OCI-LY7 (cell line): ENCODE measurements at regions not wholly inside any gene's neighbourhood (a gene's known extent, or its start where the extent isn't known, plus 50 kb on each side); places are given as distances from the start of the nearest gene placed in this dataset.
A peak's percentile ranks its signal among the peaks of the same experiment; 100 is the strongest.

Experiments used
- BruUV-seq: library from RNA; stranded (reverse); fragments of 400-500 nt; replicated peaks from 2 replicates; lab custom pipeline; 2021; lab: Mats Ljungman, UMichigan
- CTCF ChIA-PET: fragments of 300-600 bp; sonication (Branson Sonifier 250); formaldehyde crosslinking; loops from one replicate; lab custom pipeline; 2022; ENCODE audit warnings: antibody characterized with exemption; ENCODE audit not compliant: unreplicated experiment; lab: Charles Lee
- POLR2A ChIA-PET: fragments of 300-600 bp; sonication (Branson Sonifier 250); formaldehyde crosslinking; loops from one replicate; lab custom pipeline; 2022; ENCODE audit warnings: antibody characterized with exemption; lab: Charles Lee
- DNase-seq: peaks from one replicate; pipeline ENCODE4 v3.0.0-alpha.2; 2015; ENCODE audit warnings: low spot score
- H2AFZ ChIP-seq: fragments of 200-600 bp; sonication (generic), shearing (Covaris generic); 2 replicates; pipeline ENCODE4 v1.6.1; 2014; ENCODE audit warnings: mild to moderate bottlenecking, antibody characterized with exemption, low read length, moderate library complexity
- H3K27ac ChIP-seq: fragments of 200-600 bp; sonication (generic); 2 replicates; pipeline ENCODE4 v1.5.1; 2014; ENCODE audit warnings: mixed run types, low read depth, mild to moderate bottlenecking, moderate library complexity, low read length, inconsistent platforms; ENCODE audit not compliant: poor library complexity, severe bottlenecking
- H3K36me3 ChIP-seq: fragments of 200-600 bp; sonication (generic); 2 replicates; pipeline ENCODE4 v1.6.1; 2014; ENCODE audit warnings: mild to moderate bottlenecking, antibody characterized with exemption, low read length, moderate library complexity, mixed read lengths; ENCODE audit not compliant: insufficient read depth
- H3K4me1 ChIP-seq: fragments of 200-600 bp; sonication (generic); 2 replicates; pipeline ENCODE4 v1.5.1; 2014; ENCODE audit warnings: mild to moderate bottlenecking, low read length; ENCODE audit not compliant: insufficient read depth, poor library complexity, severe bottlenecking
- H3K4me2 ChIP-seq: fragments of 200-600 bp; sonication (generic); 2 replicates; pipeline ENCODE4 v1.6.1; 2014; ENCODE audit warnings: mild to moderate bottlenecking, low read length
- H3K4me3 ChIP-seq: fragments of 200-600 bp; sonication (generic); 2 replicates; pipeline ENCODE4 v1.5.1; 2014; ENCODE audit warnings: mild to moderate bottlenecking, low read depth, low read length; ENCODE audit not compliant: poor library complexity, severe bottlenecking
- H3K79me2 ChIP-seq: fragments of 200-600 bp; sonication (generic); 2 replicates; pipeline ENCODE4 v1.6.1; 2016; ENCODE audit warnings: low read depth, mild to moderate bottlenecking, low read length, moderate library complexity, mixed read lengths; ENCODE audit not compliant: insufficient read depth
- H3K9me2 ChIP-seq: fragments of 200-600 bp; sonication (generic); 2 replicates; pipeline ENCODE4 v1.6.1; 2016; ENCODE audit warnings: mild to moderate bottlenecking, low read length, mixed read lengths; ENCODE audit not compliant: insufficient read depth
- H3K9me3 ChIP-seq: fragments of 200-600 bp; sonication (generic); 2 replicates; pipeline ENCODE4 v1.6.1; 2014; ENCODE audit warnings: mild to moderate bottlenecking, mixed run types, low read length, mixed read lengths
- H4K20me1 ChIP-seq: fragments of 200-600 bp; sonication (generic); 2 replicates; pipeline ENCODE4 v1.6.1; 2014; ENCODE audit warnings: mild to moderate bottlenecking, antibody characterized with exemption, low read length, moderate library complexity, mixed read lengths; ENCODE audit not compliant: insufficient read depth
- EZH2phosphoT487 ChIP-seq: fragments of 200-600 bp; sonication (generic); IDR thresholded peaks from 2 replicates; pipeline ENCODE4 v1.6.1; 2018; ENCODE audit warnings: low read depth, borderline replicate concordance, mild to moderate bottlenecking, mixed run types, antibody characterized with exemption, low read length, moderate library complexity, mixed read lengths
- intact Hi-C: fragments of 100-400 bp; cut with micrococcal nuclease; formaldehyde crosslinking; loops from one replicate; pipeline ENCODE4 v1.10.0; 2022; ENCODE audit not compliant: unreplicated experiment
- TF ChIP-seq, protein P1 (sequence below): fragments of 200-600 bp; sonication (generic); conservative IDR thresholded peaks from 2 replicates; pipeline ENCODE4 v1.5.1; 2014; ENCODE audit warnings: mild to moderate bottlenecking, antibody characterized with exemption, low read length, moderate library complexity, mixed read lengths

DNA sequence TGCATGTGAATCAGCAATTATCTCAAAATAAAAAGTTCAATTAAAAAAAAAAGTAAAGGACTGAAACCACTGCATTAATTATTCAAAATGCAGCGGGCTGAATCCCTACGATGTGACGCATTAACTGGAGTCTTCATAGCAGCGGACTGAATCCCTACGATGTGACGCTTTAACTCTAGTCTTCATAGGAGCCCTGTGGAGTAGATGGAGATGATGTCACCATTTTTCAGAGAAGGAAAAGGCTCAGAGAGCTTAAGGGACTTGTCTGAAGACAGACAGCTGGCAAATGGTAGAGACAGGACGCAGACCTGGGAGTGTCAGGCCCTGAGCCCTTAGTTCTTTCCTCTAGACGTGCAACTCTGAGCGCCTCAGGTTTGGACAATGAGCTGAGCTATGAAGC is 168.0 kb upstream of the MYL2 start:
- peaks cover 98% of the 10 kb centered on the region for H3K4me1 ChIP-seq
- H4K20me1 ChIP-seq = no peaks in the 10 kb centered on the region
- H3K36me3 ChIP-seq = no peaks in the 10 kb centered on the region
- H3K4me2 ChIP-seq = no peak overlapping the region
- H3K9me2 ChIP-seq = no peaks in the 10 kb centered on the region
- no peak overlapping the region for H3K4me3 ChIP-seq
- no peak overlapping the region for H3K27ac ChIP-seq
- no peak for DNase-seq
- intact Hi-C loops = no loop called here
- ChIA-PET CTCF (no interaction called here), POLR2A (interaction anchor here (0.9 to 3.9 kb wide), 2 partner anchors 12 to 17 kb away, joined by 3 to 32 read pairs; no protein-coding TSS in a partner anchor)
- H3K79me2 ChIP-seq = no peaks in the 10 kb centered on the region
- BruUV-seq = no TSS peak
- no peak overlapping the region for H2AFZ ChIP-seq
- TF ChIP-seq, protein P1, sequence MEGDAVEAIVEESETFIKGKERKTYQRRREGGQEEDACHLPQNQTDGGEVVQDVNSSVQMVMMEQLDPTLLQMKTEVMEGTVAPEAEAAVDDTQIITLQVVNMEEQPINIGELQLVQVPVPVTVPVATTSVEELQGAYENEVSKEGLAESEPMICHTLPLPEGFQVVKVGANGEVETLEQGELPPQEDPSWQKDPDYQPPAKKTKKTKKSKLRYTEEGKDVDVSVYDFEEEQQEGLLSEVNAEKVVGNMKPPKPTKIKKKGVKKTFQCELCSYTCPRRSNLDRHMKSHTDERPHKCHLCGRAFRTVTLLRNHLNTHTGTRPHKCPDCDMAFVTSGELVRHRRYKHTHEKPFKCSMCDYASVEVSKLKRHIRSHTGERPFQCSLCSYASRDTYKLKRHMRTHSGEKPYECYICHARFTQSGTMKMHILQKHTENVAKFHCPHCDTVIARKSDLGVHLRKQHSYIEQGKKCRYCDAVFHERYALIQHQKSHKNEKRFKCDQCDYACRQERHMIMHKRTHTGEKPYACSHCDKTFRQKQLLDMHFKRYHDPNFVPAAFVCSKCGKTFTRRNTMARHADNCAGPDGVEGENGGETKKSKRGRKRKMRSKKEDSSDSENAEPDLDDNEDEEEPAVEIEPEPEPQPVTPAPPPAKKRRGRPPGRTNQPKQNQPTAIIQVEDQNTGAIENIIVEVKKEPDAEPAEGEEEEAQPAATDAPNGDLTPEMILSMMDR = no peak
- TF ChIP-seq EZH2phosphoT487 = no peak
- H3K9me3 ChIP-seq = no peaks in the 10 kb centered on the region

DNA sequence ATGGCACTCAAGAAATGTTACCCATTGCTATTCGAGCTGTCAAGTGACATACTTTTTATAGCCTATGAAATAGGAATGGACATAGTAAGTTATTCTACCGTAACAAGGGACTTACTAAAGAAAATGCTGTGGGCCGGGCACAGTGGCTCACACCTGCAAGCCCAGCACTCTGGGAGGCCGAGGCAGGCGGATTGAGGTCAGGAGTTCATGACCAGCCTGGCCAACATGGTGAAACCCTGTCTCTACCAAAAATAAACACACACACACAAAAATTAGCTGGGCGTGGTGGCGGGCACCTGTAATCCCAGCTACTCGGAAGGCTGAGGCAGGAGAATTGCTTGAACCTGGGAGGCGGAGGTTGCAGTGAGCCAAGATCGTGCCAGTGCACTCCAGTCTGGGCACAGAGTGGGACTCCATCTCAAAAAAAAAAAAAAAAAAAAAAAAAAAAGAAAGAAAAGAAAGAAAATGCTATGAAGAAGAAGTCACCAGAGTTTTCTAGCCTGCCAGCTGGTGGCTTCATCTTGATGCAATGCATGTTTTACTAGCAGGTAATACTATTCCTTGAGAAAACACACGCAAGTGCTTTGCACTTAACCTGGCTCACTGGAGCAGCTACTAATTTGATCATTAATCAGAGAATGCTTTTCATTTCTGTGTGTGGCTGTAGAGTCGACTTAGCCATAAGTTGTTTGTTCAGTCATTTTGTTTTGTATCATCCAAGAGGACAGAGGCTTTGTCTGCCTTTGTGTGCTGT is 166.7 kb upstream of the MYL2 start:
- intact Hi-C loops = no loop called here
- H3K27ac ChIP-seq = peak overlapping the region; percentile 78
- H3K9me2 ChIP-seq = no peaks in the 10 kb centered on the region
- no peak overlapping the region for H3K4me3 ChIP-seq
- peak overlapping the region; percentile 49 for H3K4me2 ChIP-seq
- no peaks in the 10 kb centered on the region for H3K36me3 ChIP-seq
- H2AFZ ChIP-seq = peak overlapping the region; percentile 43; the same call in 1 of the 2 replicates
- no peaks in the 10 kb centered on the region for H3K79me2 ChIP-seq
- ChIA-PET CTCF (no interaction called here), POLR2A (interaction anchor here (0.6 to 3.9 kb wide), 8 partner anchors 9 to 1757 kb away, joined by 3 to 32 read pairs (median 4); no protein-coding TSS in a partner anchor)
- H3K4me1 ChIP-seq = peaks cover 95% of the 10 kb centered on the region
- no peak for DNase-seq
- H4K20me1 ChIP-seq = no peaks in the 10 kb centered on the region
- BruUV-seq = no TSS peak
- no peaks in the 10 kb centered on the region for H3K9me3 ChIP-seq
- no peak for TF ChIP-seq EZH2phosphoT487
- TF ChIP-seq, protein P1 = no peak

DNA sequence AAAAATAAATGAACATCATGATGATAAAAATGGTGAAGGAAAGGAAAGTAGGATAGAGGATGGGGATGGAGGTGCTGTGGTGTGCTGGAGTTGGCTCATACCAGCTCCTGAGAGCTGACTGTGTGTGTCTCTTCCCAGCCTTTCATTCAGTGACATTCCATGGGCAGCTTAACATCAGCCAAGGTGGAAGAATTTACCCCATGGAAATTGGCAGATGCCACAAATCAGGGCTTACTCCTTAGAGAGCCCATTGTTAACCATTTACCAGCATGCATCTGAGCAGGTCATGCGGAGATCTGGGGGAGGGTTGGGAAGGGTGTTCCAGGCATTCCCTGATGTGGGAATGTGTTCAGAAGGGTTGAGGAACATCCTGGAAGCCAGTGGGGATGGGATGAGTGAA is 164.7 kb upstream of the MYL2 start:
- Histone ChIP-seq H3K4me2 (peak overlapping the region; percentile 60), H3K79me2 (no peaks in the 10 kb centered on the region), H3K27ac (peak overlapping the region; percentile 78), H3K9me2 (no peaks in the 10 kb centered on the region), H3K9me3 (no peaks in the 10 kb centered on the region), H4K20me1 (no peaks in the 10 kb centered on the region), H3K36me3 (no peaks in the 10 kb centered on the region), H2AFZ (peak overlapping the region; percentile 72; the same call in 1 of the 2 replicates), H3K4me3 (no peak overlapping the region), H3K4me1 (peaks cover 76% of the 10 kb centered on the region)
- intact Hi-C loops = loop anchor here (2.0 kb wide), 1 partner anchor 28 kb away; no protein-coding TSS in a partner anchor
- no peak for TF ChIP-seq EZH2phosphoT487
- TF ChIP-seq, protein P1 = no peak
- CTCF ChIA-PET = no interaction called here
- POLR2A ChIA-PET = interaction anchor here (0.9 kb wide), 1 partner anchor 14 kb away, joined by 7 read pairs; no protein-coding TSS in a partner anchor
- DNase-seq = no peak
- BruUV-seq = no TSS peak
